Right lobe of liver (tissue), 4 donors: ENCODE measurements at regions not wholly inside any gene's neighbourhood (a gene's known extent, or its start where the extent isn't known, plus 50 kb on each side); places are given as distances from the start of the nearest gene placed in this dataset.

Experiments
- CTCF ChIP-seq, 4 donors: fragments of 200-600 bp in 3 of 4; fragments of 450-650 bp in 1 of 4; IDR thresholded peaks; one replicate each; pipeline versions ENCODE4 v1.5.1 to v1.8.0; 2016 to 2022; ENCODE audit warnings: antibody characterized with exemption in 4 of 4, mild to moderate bottlenecking in 2 of 4
- POLR2A ChIP-seq: fragments of 450-650 bp; IDR thresholded peaks from one replicate; pipeline ENCODE4 v1.6.1; 2017; ENCODE audit warnings: antibody characterized with exemption, mild to moderate bottlenecking
- donor health status: DM: no; HTN: no; CAD: no.
- donor health status: DM: no; HTN: no; CAD: no.
- donor health status: DM: no; HTN: yes; CAD: no.

- no peak for TF ChIP-seq POLR2A
- no peak for TF ChIP-seq CTCF (IDR thresholded peaks at IDR 0.05)
These were observed 57.5 kb upstream of the HTR1A start for GRCh38 chr5:64019746-64020145.
